Small intestine (tissue), 7 donors: ENCODE measurements at regions not wholly inside any gene's neighbourhood (a gene's known extent, or its start where the extent isn't known, plus 50 kb on each side); places are given as distances from the start of the nearest gene placed in this dataset.

Experiments used
- DNase-seq, 2 donors: peaks; one replicate each; pipeline versions ENCODE4 v3.0.0 to v3.0.0-alpha.2; 2013
- FAIRE-seq: peaks from 2 replicates; lab custom pipeline; 2012; peaks lifted over from hg19 to GRCh38; lab: Jason Lieb, UNC
- H3K27ac ChIP-seq, 3 donors: one replicate each; pipeline ENCODE4 v1.5.1; 2013; ENCODE audit warnings: low read length in 2 of 3, mild to moderate bottlenecking in 2 of 3, control low read depth in 1 of 3, inconsistent platforms in 1 of 3, low read depth in 1 of 3, moderate library complexity in 1 of 3
- H3K27me3 ChIP-seq, 3 donors: one replicate each; pipeline ENCODE4 v1.6.1; 2013; ENCODE audit warnings: low read length in 3 of 3, inconsistent platforms in 1 of 3; ENCODE audit not compliant: control insufficient read depth in 3 of 3, insufficient read depth in 3 of 3
- H3K36me3 ChIP-seq, 3 donors: one replicate each; pipeline ENCODE4 v1.6.1; 2013; ENCODE audit warnings: low read length in 3 of 3, inconsistent platforms in 1 of 3, low read depth in 1 of 3, mild to moderate bottlenecking in 1 of 3, moderate library complexity in 1 of 3; ENCODE audit not compliant: control insufficient read depth in 3 of 3, insufficient read depth in 2 of 3
- H3K4me1 ChIP-seq, 3 donors: one replicate each; pipeline ENCODE4 v1.6.1; 2013; ENCODE audit warnings: low read length in 2 of 3, inconsistent platforms in 1 of 3, low read depth in 1 of 3, mild to moderate bottlenecking in 1 of 3, moderate library complexity in 1 of 3; ENCODE audit not compliant: control insufficient read depth in 3 of 3, insufficient read depth in 2 of 3
- H3K4me3 ChIP-seq, 3 donors: one replicate each; pipeline ENCODE4 v1.5.1; 2013; ENCODE audit warnings: low read length in 3 of 3, control low read depth in 1 of 3, inconsistent platforms in 1 of 3, low read depth in 1 of 3, mild to moderate bottlenecking in 1 of 3, moderate library complexity in 1 of 3
- H3K9me3 ChIP-seq, 2 donors: one replicate each; pipeline ENCODE4 v1.6.1; 2013; ENCODE audit warnings: low read depth in 1 of 2, low read length in 1 of 2; ENCODE audit not compliant: control insufficient read depth in 2 of 2, insufficient read depth in 1 of 2
- WGBS, 3 donors: extraction: QIAGEN DNeasy Blood & Tissue Kit; methylation state at CpG; one replicate each; pipeline ENCODE4 v1.1.7; 2013; 5-methylcytosine and 5-hydroxymethylcytosine counted together
- donor health status: healthy with polysubstance abuse.
- donor health status: control.
- donor health status: control.
- donor health status: Bipolar disorder and iron deficiency.
- donor health status: healthy.

DNA sequence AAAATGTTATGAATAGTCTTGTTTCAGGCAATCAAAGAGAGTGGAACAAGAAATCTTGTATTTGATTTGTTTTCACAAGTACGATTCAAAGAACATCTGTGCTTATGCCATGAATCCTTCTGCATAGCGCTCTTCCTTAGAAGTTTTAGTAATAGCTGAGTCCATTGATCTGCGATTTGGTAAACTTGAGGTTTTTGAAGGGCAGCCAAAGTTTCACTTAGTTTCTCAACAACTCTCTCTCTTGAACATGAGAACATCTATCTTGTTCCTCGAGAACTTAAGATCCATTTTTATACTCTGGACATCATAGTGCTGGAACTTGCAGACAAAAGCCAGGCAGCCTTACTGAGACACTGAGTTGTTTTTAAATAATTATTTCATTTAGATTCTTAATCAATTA lies 96.2 kb upstream of the USP15 start:
- H3K36me3 ChIP-seq = no peaks in the 10 kb centered on the region
- H3K4me3 ChIP-seq = no peak overlapping the region
- no peak overlapping the region for H3K27ac ChIP-seq
- 68 to 87% (median 85%) methylated on average over 4 of the region's 4 CpGs for WGBS, 3 donors
- DNase-seq (no peak), FAIRE-seq (no peak)
- no peaks in the 10 kb centered on the region for H3K27me3 ChIP-seq
- no peaks in the 10 kb centered on the region for H3K9me3 ChIP-seq
- H3K4me1 ChIP-seq = no peaks in the 10 kb centered on the region

- H3K36me3 ChIP-seq = no peaks in the 10 kb centered on the region
- WGBS, 3 donors = 53 to 69% (median 64%) methylated on average over 2 of the region's 2 CpGs
- H3K4me3 ChIP-seq = no peak overlapping the region
- no peak overlapping the region for H3K27ac ChIP-seq
- no peaks in the 10 kb centered on the region for H3K4me1 ChIP-seq
- DNase-seq (no peak), FAIRE-seq (no peak)
- no peaks in the 10 kb centered on the region for H3K27me3 ChIP-seq
- no peaks in the 10 kb centered on the region for H3K9me3 ChIP-seq
Observed at GRCh38 chr12:62166525-62166924, 93.7 kb upstream of the USP15 start.

- Histone ChIP-seq H3K4me1 (no peaks in the 10 kb centered on the region), H3K36me3 (no peaks in the 10 kb centered on the region), H3K27ac (no peak overlapping the region), H3K27me3 (no peaks in the 10 kb centered on the region), H3K9me3 (no peaks in the 10 kb centered on the region), H3K4me3 (no peak overlapping the region)
- FAIRE-seq (no peak), DNase-seq (no peak)
- 75 to 76% (median 76%) methylated on average over 2 of the region's 2 CpGs for WGBS, 3 donors
Observed at GRCh38 chr12:62168411-62168810, 91.8 kb upstream of the USP15 start.

DNA sequence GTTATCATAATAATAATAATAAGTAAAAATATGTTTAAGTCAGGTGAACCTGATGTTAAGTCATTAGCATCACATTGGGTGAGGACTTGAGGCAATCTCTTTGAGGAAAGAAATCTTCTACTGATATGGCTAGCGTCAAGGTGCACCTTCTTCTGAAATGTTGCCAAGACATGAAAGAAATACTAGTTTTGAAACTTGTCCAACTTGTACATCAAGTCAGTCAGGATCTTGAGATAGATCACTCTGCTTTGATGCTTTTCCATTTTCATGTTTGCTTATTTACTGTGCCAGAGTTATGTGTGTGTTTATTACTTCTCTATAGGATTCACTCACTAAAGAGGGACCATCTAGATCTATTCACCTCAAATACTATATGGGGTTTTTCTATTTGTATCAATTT lies 90.0 kb upstream of the USP15 start:
- Histone ChIP-seq H3K27me3 (no peaks in the 10 kb centered on the region), H3K9me3 (no peaks in the 10 kb centered on the region), H3K27ac (no peak overlapping the region), H3K4me1 (no peaks in the 10 kb centered on the region), H3K36me3 (no peaks in the 10 kb centered on the region), H3K4me3 (no peak overlapping the region)
- WGBS, 3 donors = 50 to 81% (median 66%) methylated on average over 1 of the region's 1 CpG
- DNase-seq (no peak), FAIRE-seq (no peak)

- H3K27ac ChIP-seq = no peak overlapping the region
- FAIRE-seq = no peak
- peaks cover 5 to 34% (median 18%) of the 10 kb centered on the region in 3 donors for H3K27me3 ChIP-seq
- H3K4me1 ChIP-seq = peaks cover 0 to 20% (median 6%) of the 10 kb centered on the region in 3 donors
- peak overlapping the region in 2 of 3 donors; percentile 9 to 31 for H3K4me3 ChIP-seq
- WGBS, 3 donors = 4 to 16% (median 13%) methylated on average over 54 to 61 of the region's 61 CpGs
- no peaks in the 10 kb centered on the region for H3K9me3 ChIP-seq
- peak in 1 of 2 donors; percentile 4 for DNase-seq
- no peaks in the 10 kb centered on the region for H3K36me3 ChIP-seq
Observed at GRCh38 chr12:62190689-62191490, 69.3 kb upstream of the USP15 start.

DNA sequence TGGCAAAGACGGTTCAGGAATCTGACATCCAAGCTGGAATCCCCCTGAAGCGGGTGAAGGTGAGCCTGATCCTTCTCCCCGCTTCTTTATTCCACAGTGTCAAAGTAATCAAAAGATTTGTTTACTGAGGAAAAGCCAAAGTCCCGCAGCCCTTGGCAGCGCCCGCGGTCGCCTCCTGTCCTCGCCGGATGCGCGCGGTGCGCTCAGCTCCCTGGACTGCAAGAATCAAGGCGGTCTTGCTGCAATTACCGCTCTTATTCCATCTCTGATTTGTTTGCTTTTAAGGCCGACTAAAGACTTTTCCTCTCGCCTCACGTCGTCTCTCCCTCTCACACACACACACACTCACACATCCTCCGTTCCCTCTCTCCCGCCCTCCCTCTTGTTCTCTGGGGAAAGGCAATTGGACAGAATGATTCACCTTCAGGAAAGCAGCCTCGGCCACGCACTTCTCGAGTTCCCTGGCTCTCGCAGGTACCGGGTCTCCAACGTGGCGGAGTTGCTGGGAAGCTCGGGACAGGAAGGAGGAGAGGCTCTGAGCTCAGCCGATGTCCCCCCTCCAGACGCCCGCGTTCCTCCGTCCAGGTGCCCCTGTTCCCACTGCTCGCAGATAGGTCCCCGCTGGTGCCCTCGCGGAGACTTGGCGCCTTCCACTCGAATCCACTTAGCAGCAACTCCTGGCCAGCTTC lies 68.6 kb upstream of the USP15 start:
- WGBS, 3 donors = 4 to 14% (median 12%) methylated on average over 41 of the region's 41 CpGs
- no peak overlapping the region for H3K27ac ChIP-seq
- peaks cover 5 to 34% (median 18%) of the 10 kb centered on the region in 3 donors for H3K27me3 ChIP-seq
- H3K4me1 ChIP-seq = peaks cover 0 to 20% (median 6%) of the 10 kb centered on the region in 3 donors
- no peak for FAIRE-seq
- no peaks in the 10 kb centered on the region for H3K9me3 ChIP-seq
- peak overlapping the region in 2 of 3 donors; percentile 3 to 9 for H3K4me3 ChIP-seq
- DNase-seq = peak in 1 of 2 donors; percentile 44
- no peaks in the 10 kb centered on the region for H3K36me3 ChIP-seq

DNA sequence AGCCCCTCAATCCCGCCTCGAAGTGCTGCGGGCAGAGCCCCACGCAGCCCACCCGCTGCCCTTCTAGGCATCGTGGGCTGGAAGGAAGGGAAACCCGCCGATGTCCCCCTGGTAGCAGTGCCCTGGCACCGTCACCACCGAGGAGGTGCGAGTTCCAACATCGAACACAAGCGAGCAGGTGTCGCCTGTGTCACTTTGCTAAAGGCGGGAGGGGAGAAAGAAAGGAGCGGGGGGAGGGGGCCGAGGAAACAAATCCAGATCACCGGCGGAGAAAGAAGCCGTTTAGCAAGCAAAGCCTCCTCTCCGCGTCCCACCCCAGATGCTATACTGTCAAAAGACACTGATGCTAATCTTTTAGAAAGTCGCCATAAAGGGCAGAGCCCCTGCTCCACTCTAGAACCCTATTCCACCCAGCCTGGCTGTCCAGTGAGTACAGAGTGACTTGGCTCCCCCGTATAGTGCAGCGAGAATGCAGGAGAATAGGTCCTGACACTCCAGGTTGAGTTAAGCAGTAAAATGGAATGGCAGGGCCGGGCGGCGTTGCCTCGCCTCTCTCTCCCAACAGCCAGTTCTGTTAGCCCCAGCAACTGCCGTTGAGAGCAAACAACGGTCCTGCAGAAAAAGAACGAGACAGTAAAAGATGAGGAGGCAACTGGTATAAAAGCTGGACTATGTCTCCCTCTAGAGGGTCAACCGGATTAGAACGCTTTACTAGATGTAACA lies 67.9 kb upstream of the USP15 start:
- H3K27me3 ChIP-seq = peaks cover 5 to 34% (median 18%) of the 10 kb centered on the region in 3 donors
- WGBS, 3 donors = 1 to 11% (median 6%) methylated on average over 34 of the region's 34 CpGs
- no peak overlapping the region for H3K27ac ChIP-seq
- no peaks in the 10 kb centered on the region for H3K36me3 ChIP-seq
- peak overlapping the region in 2 of 3 donors; percentile 3 to 9 for H3K4me3 ChIP-seq
- peak; percentile 45 to 75 for DNase-seq
- H3K9me3 ChIP-seq = no peaks in the 10 kb centered on the region
- H3K4me1 ChIP-seq = peaks cover 0 to 20% (median 6%) of the 10 kb centered on the region in 3 donors
- no peak for FAIRE-seq

DNA sequence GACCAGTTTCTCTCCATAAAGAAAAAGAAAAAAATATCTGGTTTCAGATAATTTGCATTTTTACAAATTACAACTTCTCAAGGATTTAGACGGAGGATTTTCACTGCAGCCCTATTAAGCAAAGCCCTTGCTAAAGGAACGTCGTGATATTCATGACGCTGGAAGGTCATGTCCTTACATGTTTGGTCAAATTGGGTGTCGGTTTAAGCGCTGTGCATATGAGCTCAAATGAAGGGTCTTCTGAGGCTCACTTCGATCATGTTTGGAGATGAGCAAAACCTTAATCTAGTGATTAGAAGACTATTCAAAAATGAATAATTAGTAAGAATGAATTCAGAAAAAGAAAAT lies 67.3 kb upstream of the USP15 start:
- no peak overlapping the region for H3K4me3 ChIP-seq
- WGBS, 3 donors = 24 to 30% (median 26%) methylated on average over 7 of the region's 7 CpGs

More for the DNA sequence above, 67.3 kb upstream of the USP15 start:
- DNase-seq (no peak), FAIRE-seq (no peak)
- Histone ChIP-seq H3K27ac (no peak overlapping the region), H3K27me3 (peaks cover 5 to 33% (median 18%) of the 10 kb centered on the region in 3 donors), H3K36me3 (no peaks in the 10 kb centered on the region), H3K4me1 (peaks cover 0 to 20% (median 6%) of the 10 kb centered on the region in 3 donors), H3K9me3 (no peaks in the 10 kb centered on the region)
